ENCODE measurements at regions not wholly inside any gene's neighbourhood (a gene's known extent, or its start where the extent isn't known, plus 50 kb on each side); places are given as distances from the start of the nearest gene placed in this dataset.

- no peak overlapping the region for H3K4me3 Mint-ChIP-seq
- DNase-seq, result no peak
- H3K27ac Mint-ChIP-seq, result no peak overlapping the region
- H3K27me3 Mint-ChIP-seq, result peaks cover 5 to 43% of the 10 kb centered on the region in 2 donors
- H3K4me1 Mint-ChIP-seq (ENCODE audit: low read depth in 2 of 2), result no peaks in the 10 kb centered on the region
- no peak for ATAC-seq (replicated peaks)
- H3K9me3 Mint-ChIP-seq, result no peaks in the 10 kb centered on the region
- H3K36me3 Mint-ChIP-seq (ENCODE audit: insufficient read depth), result no peaks in the 10 kb centered on the region
Measured at GRCh38 chr15:98447069-98447468, 201.3 kb upstream of the IGF1R start.

- H3K4me1 Mint-ChIP-seq (ENCODE audit: low read depth in 2 of 2), result no peaks in the 10 kb centered on the region
- no peak overlapping the region for H3K27ac Mint-ChIP-seq
- H3K36me3 Mint-ChIP-seq (ENCODE audit: insufficient read depth), result no peaks in the 10 kb centered on the region
- DNase-seq (no peak), ATAC-seq (replicated peaks) (no peak)
- H3K9me3 Mint-ChIP-seq, result no peaks in the 10 kb centered on the region
- H3K4me3 Mint-ChIP-seq, result no peak overlapping the region
- H3K27me3 Mint-ChIP-seq, result peaks cover 5 to 47% of the 10 kb centered on the region in 2 donors
Measured at GRCh38 chr15:98451236-98451635, 197.1 kb upstream of the IGF1R start.

GRCh38 chr15:98452238-98452637 lies 196.1 kb upstream of the IGF1R start:
- no peak for DNase-seq
- H3K36me3 Mint-ChIP-seq (ENCODE audit: insufficient read depth), result no peaks in the 10 kb centered on the region
- H3K27me3 Mint-ChIP-seq, result peaks cover under 1 to 42% of the 10 kb centered on the region in 2 donors
- H3K4me1 Mint-ChIP-seq (ENCODE audit: low read depth in 2 of 2), result no peaks in the 10 kb centered on the region
- no peak overlapping the region for H3K27ac Mint-ChIP-seq
- no peak overlapping the region for H3K4me3 Mint-ChIP-seq
- no peak for ATAC-seq (replicated peaks)
- H3K9me3 Mint-ChIP-seq, result no peaks in the 10 kb centered on the region

- peaks cover 0 to 2% of the 10 kb centered on the region in 2 donors for H3K9me3 Mint-ChIP-seq
- H3K4me3 Mint-ChIP-seq, result no peak overlapping the region
- ATAC-seq (replicated peaks) (no peak), DNase-seq (no peak)
- H3K4me1 Mint-ChIP-seq (ENCODE audit: low read depth in 2 of 2), result no peaks in the 10 kb centered on the region
- H3K27me3 Mint-ChIP-seq, result peaks cover 0 to 39% of the 10 kb centered on the region in 2 donors
- H3K27ac Mint-ChIP-seq, result no peak overlapping the region
- no peaks in the 10 kb centered on the region for H3K36me3 Mint-ChIP-seq (ENCODE audit: insufficient read depth)
Measured at GRCh38 chr15:98455904-98456303, 192.4 kb upstream of the IGF1R start.

GRCh38 chr15:98476559-98476958 lies 171.8 kb upstream of the IGF1R start:
- Mint-ChIP-seq H3K9me3 (peaks cover 9 to 11% of the 10 kb centered on the region in 2 donors), H3K4me1 (ENCODE audit: low read depth in 2 of 2) (no peaks in the 10 kb centered on the region)

GRCh38 chr15:98480844-98481243 lies 167.5 kb upstream of the IGF1R start:
- ATAC-seq (replicated peaks) (no peak), DNase-seq (no peak)
- no peak overlapping the region for H3K27ac Mint-ChIP-seq
- no peak overlapping the region for H3K4me3 Mint-ChIP-seq
- H3K9me3 Mint-ChIP-seq, result peaks cover 0 to 10% of the 10 kb centered on the region in 2 donors
- no peaks in the 10 kb centered on the region for H3K36me3 Mint-ChIP-seq (ENCODE audit: insufficient read depth)
- peaks cover 0 to 20% of the 10 kb centered on the region in 2 donors for H3K27me3 Mint-ChIP-seq
- no peaks in the 10 kb centered on the region for H3K4me1 Mint-ChIP-seq (ENCODE audit: low read depth in 2 of 2)

More at GRCh38 chr15:98476559-98476958, 171.8 kb upstream of the IGF1R start:
- H3K27ac Mint-ChIP-seq, result no peak overlapping the region
- DNase-seq (no peak), ATAC-seq (replicated peaks) (no peak)
- H3K27me3 Mint-ChIP-seq, result peaks cover 4 to 27% of the 10 kb centered on the region in 2 donors
- H3K36me3 Mint-ChIP-seq (ENCODE audit: insufficient read depth), result no peaks in the 10 kb centered on the region
- no peak overlapping the region for H3K4me3 Mint-ChIP-seq

GRCh38 chr15:98483575-98484130 lies 164.7 kb upstream of the IGF1R start:
- Mint-ChIP-seq H3K9me3 (peaks cover 0 to 5% of the 10 kb centered on the region in 2 donors), H3K4me3 (no peak overlapping the region), H3K36me3 (ENCODE audit: insufficient read depth) (no peaks in the 10 kb centered on the region), H3K27ac (no peak overlapping the region), H3K4me1 (ENCODE audit: low read depth in 2 of 2) (no peaks in the 10 kb centered on the region), H3K27me3 (peaks cover 0 to 35% of the 10 kb centered on the region in 2 donors)
- ATAC-seq (replicated peaks) (no peak), DNase-seq (no peak)

GRCh38 chr15:98484914-98485313 lies 163.4 kb upstream of the IGF1R start:
- Mint-ChIP-seq H3K4me1 (ENCODE audit: low read depth in 2 of 2) (no peaks in the 10 kb centered on the region), H3K27ac (no peak overlapping the region), H3K4me3 (no peak overlapping the region), H3K36me3 (ENCODE audit: insufficient read depth) (no peaks in the 10 kb centered on the region), H3K9me3 (peaks cover 0 to 5% of the 10 kb centered on the region in 2 donors), H3K27me3 (peaks cover 0 to 30% of the 10 kb centered on the region in 2 donors)
- no peak for ATAC-seq (replicated peaks)
- DNase-seq, result no peak

- H3K27ac Mint-ChIP-seq, result no peak overlapping the region
- no peaks in the 10 kb centered on the region for H3K4me1 Mint-ChIP-seq (ENCODE audit: low read depth in 2 of 2)
- DNase-seq, result no peak
- peaks cover 0 to 5% of the 10 kb centered on the region in 2 donors for H3K9me3 Mint-ChIP-seq
- peaks cover 0 to 29% of the 10 kb centered on the region in 2 donors for H3K27me3 Mint-ChIP-seq
- H3K36me3 Mint-ChIP-seq (ENCODE audit: insufficient read depth), result no peaks in the 10 kb centered on the region
- no peak overlapping the region for H3K4me3 Mint-ChIP-seq
- no peak for ATAC-seq (replicated peaks)
Measured at GRCh38 chr15:98485451-98485850, 162.9 kb upstream of the IGF1R start.

- no peaks in the 10 kb centered on the region for H3K4me1 Mint-ChIP-seq (ENCODE audit: low read depth in 2 of 2)
- H3K4me3 Mint-ChIP-seq, result no peak overlapping the region
- DNase-seq (no peak), ATAC-seq (replicated peaks) (no peak)
- H3K27ac Mint-ChIP-seq, result no peak overlapping the region
- no peaks in the 10 kb centered on the region for H3K27me3 Mint-ChIP-seq
- no peaks in the 10 kb centered on the region for H3K36me3 Mint-ChIP-seq (ENCODE audit: insufficient read depth)
- H3K9me3 Mint-ChIP-seq, result peaks cover 0 to 4% of the 10 kb centered on the region in 2 donors
Measured at GRCh38 chr15:98493966-98494511, 154.3 kb upstream of the IGF1R start.

- no peak for DNase-seq
- Mint-ChIP-seq H3K36me3 (ENCODE audit: insufficient read depth) (no peaks in the 10 kb centered on the region), H3K27ac (no peak overlapping the region), H3K4me3 (no peak overlapping the region), H3K27me3 (peaks cover 24 to 48% of the 10 kb centered on the region in 2 donors), H3K9me3 (peaks cover 4 to 11% of the 10 kb centered on the region in 2 donors), H3K4me1 (ENCODE audit: low read depth in 2 of 2) (no peaks in the 10 kb centered on the region)
- no peak for ATAC-seq (replicated peaks)
Measured at GRCh38 chr15:98501192-98501591, 147.1 kb upstream of the IGF1R start.

- no peak overlapping the region for H3K27ac Mint-ChIP-seq
- no peaks in the 10 kb centered on the region for H3K36me3 Mint-ChIP-seq (ENCODE audit: insufficient read depth)
Measured at GRCh38 chr15:98501632-98502031, 146.7 kb upstream of the IGF1R start.

GRCh38 chr15:98503970-98504369 lies 144.4 kb upstream of the IGF1R start:
- ATAC-seq (replicated peaks) (no peak), DNase-seq (no peak)
- Mint-ChIP-seq H3K4me3 (no peak overlapping the region), H3K36me3 (ENCODE audit: insufficient read depth) (no peaks in the 10 kb centered on the region), H3K4me1 (ENCODE audit: low read depth in 2 of 2) (no peaks in the 10 kb centered on the region), H3K9me3 (peaks cover 4 to 11% of the 10 kb centered on the region in 2 donors), H3K27me3 (peaks cover 38 to 70% of the 10 kb centered on the region in 2 donors), H3K27ac (no peak overlapping the region)

More at GRCh38 chr15:98501632-98502031, 146.7 kb upstream of the IGF1R start:
- Mint-ChIP-seq H3K4me1 (ENCODE audit: low read depth in 2 of 2) (no peaks in the 10 kb centered on the region), H3K4me3 (no peak overlapping the region), H3K9me3 (peaks cover 4 to 11% of the 10 kb centered on the region in 2 donors), H3K27me3 (peaks cover 29 to 52% of the 10 kb centered on the region in 2 donors)
- ATAC-seq (replicated peaks) (no peak), DNase-seq (no peak)

- H3K9me3 Mint-ChIP-seq, result peaks cover 0 to 1% of the 10 kb centered on the region in 2 donors
- no peak overlapping the region for H3K4me3 Mint-ChIP-seq
- no peaks in the 10 kb centered on the region for H3K36me3 Mint-ChIP-seq (ENCODE audit: insufficient read depth)
- H3K27me3 Mint-ChIP-seq, result peaks cover 38 to 73% of the 10 kb centered on the region in 2 donors
- H3K4me1 Mint-ChIP-seq (ENCODE audit: low read depth in 2 of 2), result no peaks in the 10 kb centered on the region
- H3K27ac Mint-ChIP-seq, result no peak overlapping the region
- ATAC-seq (replicated peaks), result no peak
- DNase-seq, result no peak
Measured at GRCh38 chr15:98504998-98505397, 143.3 kb upstream of the IGF1R start.
